ENCODE measurements at regions not wholly inside any gene's neighbourhood (a gene's known extent, or its start where the extent isn't known, plus 50 kb on each side); places are given as distances from the start of the nearest gene placed in this dataset.
A peak's percentile ranks its signal among the peaks of the same experiment; 100 is the strongest.

DNA sequence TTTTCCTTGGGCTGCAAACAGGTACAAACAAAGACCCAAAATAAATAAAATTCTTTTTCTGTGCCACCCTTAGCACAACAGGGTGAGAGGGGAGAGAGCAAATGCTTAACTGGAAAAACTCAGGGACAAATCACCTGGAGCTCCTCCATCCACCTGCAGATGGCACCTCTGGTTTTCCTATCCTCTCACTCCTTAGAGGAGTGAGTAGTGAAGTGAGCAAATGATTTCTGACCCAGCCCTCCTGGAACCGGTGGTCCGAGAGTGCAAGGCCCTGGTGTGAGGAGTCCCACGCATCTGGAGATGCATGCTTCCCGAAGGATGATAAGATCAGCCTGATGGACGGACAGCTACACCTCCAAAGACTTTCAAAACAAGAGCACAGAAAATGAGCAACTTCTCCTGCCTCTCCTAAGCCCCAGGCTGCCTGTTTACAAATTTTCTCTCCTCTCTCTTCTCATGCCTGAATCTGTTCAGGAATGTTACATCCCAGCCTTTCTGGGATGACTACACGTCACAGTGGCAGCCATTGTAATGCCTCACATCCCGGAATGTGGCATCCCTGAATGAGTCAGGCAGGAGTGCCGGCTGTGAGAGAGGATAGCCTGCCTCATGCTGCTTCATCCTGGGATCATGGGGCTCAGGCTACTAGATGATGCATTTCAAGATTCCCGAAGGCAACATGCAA, 86.4 kb downstream of the ADRB2 start:
- H2AFZ ChIP-seq (ENCODE audit: low read depth), result peak overlapping the region; percentile 70; the same call in 1 of the 2 replicates
- peaks cover 0 to 34% of the 10 kb centered on the region in 2 experiments; a peak in 3 of 4 replicates for H3K4me1 ChIP-seq (ENCODE audit: control insufficient read depth in 1 of 2, insufficient read depth in 2 of 2, low read depth in 1 of 2, low read length in 1 of 2)
- peak overlapping the region; percentile 77 for H3K9ac ChIP-seq
- H3F3A ChIP-seq (replicated peaks; ENCODE audit: insufficient read depth), result peaks cover 36% of the 10 kb centered on the region
- H3K27me3 ChIP-seq (ENCODE audit: insufficient read depth), result no peaks in the 10 kb centered on the region
- H3K4me3 ChIP-seq (ENCODE audit: low read depth in 2 of 2, low read length in 1 of 2), result no peak overlapping the region
- no peaks in the 10 kb centered on the region for H3K79me2 ChIP-seq (ENCODE audit: insufficient read depth)
- peak; percentile 15 for DNase-seq
- no peaks in the 10 kb centered on the region for H3K9me2 ChIP-seq
- no peaks in the 10 kb centered on the region for H3K36me3 ChIP-seq (replicated peaks in 1 of 2; ENCODE audit: control insufficient read depth in 1 of 2, insufficient read depth in 2 of 2, low read length in 1 of 2)
- peak overlapping the region; percentile 70 for H3K4me2 ChIP-seq
- no peaks in the 10 kb centered on the region for H3K9me3 ChIP-seq
- no peaks in the 10 kb centered on the region for H4K20me1 ChIP-seq (ENCODE audit: insufficient read depth)
- peak overlapping the region in 1 of 2 experiments; percentile 96; a peak in 2 of 4 replicates for H3K27ac ChIP-seq (ENCODE audit: low read depth in 2 of 2, low read length in 1 of 2)
- CTCF ChIA-PET, result interaction anchor here (0.9 to 2.0 kb wide), 5 partner anchors 16 to 202 kb away, joined by 4 to 9 read pairs (median 6); no protein-coding TSS in a partner anchor
- POLR2A ChIA-PET, result no interaction called here
- WGBS (ENCODE audit: low lambda C conversion rate), result 24% methylated on average over 9 of the region's 9 CpGs
- TF ChIP-seq EP300 (IDR thresholded peaks at IDR 0.05; ENCODE audit: borderline replicate concordance in 1 of 2, low read depth in 1 of 2, low read length in 1 of 2) (peak in 1 of 2 experiments; percentile 74; a peak in 1 of 4 replicates), YY1 (IDR thresholded peaks at IDR 0.05; ENCODE audit: low read depth) (peak; percentile 88), NFIC (IDR thresholded peaks at IDR 0.05; ENCODE audit: borderline replicate concordance) (peak; percentile 68), TCF12 (IDR thresholded peaks at IDR 0.05) (peak; percentile 83), FOXM1 (IDR thresholded peaks at IDR 0.05; ENCODE audit: low read depth) (no peak), GABPA (IDR thresholded peaks at IDR 0.05; ENCODE audit: low read depth) (no peak), TEAD4 (IDR thresholded peaks at IDR 0.05; ENCODE audit: borderline replicate concordance, insufficient read depth) (peak; percentile 90), POLR2AphosphoS5 (IDR thresholded peaks at IDR 0.05; ENCODE audit: low read depth, low read length) (peak; percentile 49; the same call in 1 of the 2 replicates), SMC3 (IDR thresholded peaks at IDR 0.05; ENCODE audit: low read depth, low read length) (peak; percentile 34), RFX5 (IDR thresholded peaks at IDR 0.05; ENCODE audit: low read length) (no peak), GATA2 (CRISPR knock-in tag; IDR thresholded peaks at IDR 0.05) (no peak), JUND (IDR thresholded peaks at IDR 0.05) (peak; percentile 88), RXRA (IDR thresholded peaks at IDR 0.05; ENCODE audit: borderline replicate concordance, low read depth) (no peak; the same call in 1 of the 2 replicates), FOXJ3 (CRISPR knock-in tag; IDR thresholded peaks at IDR 0.05) (no peak), TAF1 (IDR thresholded peaks at IDR 0.05; ENCODE audit: borderline replicate concordance, low read depth, low read length) (no peak; the same call in 1 of the 2 replicates), FOSL2 (IDR thresholded peaks at IDR 0.05; ENCODE audit: borderline replicate concordance, low read depth) (peak; percentile 93), MXI1 (IDR thresholded peaks at IDR 0.05; ENCODE audit: low read depth, low read length) (no peak), RAD21 (IDR thresholded peaks at IDR 0.05; ENCODE audit: low read length) (peak; percentile 48), ELF1 (IDR thresholded peaks at IDR 0.05) (no peak), MEF2A (IDR thresholded peaks at IDR 0.05; ENCODE audit: borderline replicate concordance, low read depth) (no peak)
- TF ChIP-seq, protein P1, sequence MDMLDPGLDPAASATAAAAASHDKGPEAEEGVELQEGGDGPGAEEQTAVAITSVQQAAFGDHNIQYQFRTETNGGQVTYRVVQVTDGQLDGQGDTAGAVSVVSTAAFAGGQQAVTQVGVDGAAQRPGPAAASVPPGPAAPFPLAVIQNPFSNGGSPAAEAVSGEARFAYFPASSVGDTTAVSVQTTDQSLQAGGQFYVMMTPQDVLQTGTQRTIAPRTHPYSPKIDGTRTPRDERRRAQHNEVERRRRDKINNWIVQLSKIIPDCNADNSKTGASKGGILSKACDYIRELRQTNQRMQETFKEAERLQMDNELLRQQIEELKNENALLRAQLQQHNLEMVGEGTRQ (IDR thresholded peaks at IDR 0.05; ENCODE audit: borderline replicate concordance, low read depth, low read length), result no peak
- TF ChIP-seq, protein P2, sequence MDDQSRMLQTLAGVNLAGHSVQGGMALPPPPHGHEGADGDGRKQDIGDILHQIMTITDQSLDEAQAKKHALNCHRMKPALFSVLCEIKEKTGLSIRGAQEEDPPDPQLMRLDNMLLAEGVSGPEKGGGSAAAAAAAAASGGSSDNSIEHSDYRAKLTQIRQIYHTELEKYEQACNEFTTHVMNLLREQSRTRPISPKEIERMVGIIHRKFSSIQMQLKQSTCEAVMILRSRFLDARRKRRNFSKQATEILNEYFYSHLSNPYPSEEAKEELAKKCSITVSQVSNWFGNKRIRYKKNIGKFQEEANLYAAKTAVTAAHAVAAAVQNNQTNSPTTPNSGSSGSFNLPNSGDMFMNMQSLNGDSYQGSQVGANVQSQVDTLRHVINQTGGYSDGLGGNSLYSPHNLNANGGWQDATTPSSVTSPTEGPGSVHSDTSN (IDR thresholded peaks at IDR 0.05), result peak; percentile 63; the same call in 1 of the 2 replicates
- TF ChIP-seq, protein P3, sequence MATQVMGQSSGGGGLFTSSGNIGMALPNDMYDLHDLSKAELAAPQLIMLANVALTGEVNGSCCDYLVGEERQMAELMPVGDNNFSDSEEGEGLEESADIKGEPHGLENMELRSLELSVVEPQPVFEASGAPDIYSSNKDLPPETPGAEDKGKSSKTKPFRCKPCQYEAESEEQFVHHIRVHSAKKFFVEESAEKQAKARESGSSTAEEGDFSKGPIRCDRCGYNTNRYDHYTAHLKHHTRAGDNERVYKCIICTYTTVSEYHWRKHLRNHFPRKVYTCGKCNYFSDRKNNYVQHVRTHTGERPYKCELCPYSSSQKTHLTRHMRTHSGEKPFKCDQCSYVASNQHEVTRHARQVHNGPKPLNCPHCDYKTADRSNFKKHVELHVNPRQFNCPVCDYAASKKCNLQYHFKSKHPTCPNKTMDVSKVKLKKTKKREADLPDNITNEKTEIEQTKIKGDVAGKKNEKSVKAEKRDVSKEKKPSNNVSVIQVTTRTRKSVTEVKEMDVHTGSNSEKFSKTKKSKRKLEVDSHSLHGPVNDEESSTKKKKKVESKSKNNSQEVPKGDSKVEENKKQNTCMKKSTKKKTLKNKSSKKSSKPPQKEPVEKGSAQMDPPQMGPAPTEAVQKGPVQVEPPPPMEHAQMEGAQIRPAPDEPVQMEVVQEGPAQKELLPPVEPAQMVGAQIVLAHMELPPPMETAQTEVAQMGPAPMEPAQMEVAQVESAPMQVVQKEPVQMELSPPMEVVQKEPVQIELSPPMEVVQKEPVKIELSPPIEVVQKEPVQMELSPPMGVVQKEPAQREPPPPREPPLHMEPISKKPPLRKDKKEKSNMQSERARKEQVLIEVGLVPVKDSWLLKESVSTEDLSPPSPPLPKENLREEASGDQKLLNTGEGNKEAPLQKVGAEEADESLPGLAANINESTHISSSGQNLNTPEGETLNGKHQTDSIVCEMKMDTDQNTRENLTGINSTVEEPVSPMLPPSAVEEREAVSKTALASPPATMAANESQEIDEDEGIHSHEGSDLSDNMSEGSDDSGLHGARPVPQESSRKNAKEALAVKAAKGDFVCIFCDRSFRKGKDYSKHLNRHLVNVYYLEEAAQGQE (IDR thresholded peaks at IDR 0.05; ENCODE audit: low read depth, low read length), result peak; percentile 64; the same call in 1 of the 2 replicates
- TF ChIP-seq, protein P4, sequence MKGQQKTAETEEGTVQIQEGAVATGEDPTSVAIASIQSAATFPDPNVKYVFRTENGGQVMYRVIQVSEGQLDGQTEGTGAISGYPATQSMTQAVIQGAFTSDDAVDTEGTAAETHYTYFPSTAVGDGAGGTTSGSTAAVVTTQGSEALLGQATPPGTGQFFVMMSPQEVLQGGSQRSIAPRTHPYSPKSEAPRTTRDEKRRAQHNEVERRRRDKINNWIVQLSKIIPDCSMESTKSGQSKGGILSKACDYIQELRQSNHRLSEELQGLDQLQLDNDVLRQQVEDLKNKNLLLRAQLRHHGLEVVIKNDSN (IDR thresholded peaks at IDR 0.05; ENCODE audit: borderline replicate concordance, low read depth), result no peak
- TF ChIP-seq, protein P5, sequence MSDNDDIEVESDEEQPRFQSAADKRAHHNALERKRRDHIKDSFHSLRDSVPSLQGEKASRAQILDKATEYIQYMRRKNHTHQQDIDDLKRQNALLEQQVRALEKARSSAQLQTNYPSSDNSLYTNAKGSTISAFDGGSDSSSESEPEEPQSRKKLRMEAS (IDR thresholded peaks at IDR 0.05; ENCODE audit: low read depth), result peak; percentile 94
- TF ChIP-seq, protein P6, sequence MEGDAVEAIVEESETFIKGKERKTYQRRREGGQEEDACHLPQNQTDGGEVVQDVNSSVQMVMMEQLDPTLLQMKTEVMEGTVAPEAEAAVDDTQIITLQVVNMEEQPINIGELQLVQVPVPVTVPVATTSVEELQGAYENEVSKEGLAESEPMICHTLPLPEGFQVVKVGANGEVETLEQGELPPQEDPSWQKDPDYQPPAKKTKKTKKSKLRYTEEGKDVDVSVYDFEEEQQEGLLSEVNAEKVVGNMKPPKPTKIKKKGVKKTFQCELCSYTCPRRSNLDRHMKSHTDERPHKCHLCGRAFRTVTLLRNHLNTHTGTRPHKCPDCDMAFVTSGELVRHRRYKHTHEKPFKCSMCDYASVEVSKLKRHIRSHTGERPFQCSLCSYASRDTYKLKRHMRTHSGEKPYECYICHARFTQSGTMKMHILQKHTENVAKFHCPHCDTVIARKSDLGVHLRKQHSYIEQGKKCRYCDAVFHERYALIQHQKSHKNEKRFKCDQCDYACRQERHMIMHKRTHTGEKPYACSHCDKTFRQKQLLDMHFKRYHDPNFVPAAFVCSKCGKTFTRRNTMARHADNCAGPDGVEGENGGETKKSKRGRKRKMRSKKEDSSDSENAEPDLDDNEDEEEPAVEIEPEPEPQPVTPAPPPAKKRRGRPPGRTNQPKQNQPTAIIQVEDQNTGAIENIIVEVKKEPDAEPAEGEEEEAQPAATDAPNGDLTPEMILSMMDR (IDR thresholded peaks at IDR 0.05), result peak; percentile 46
